DMS53 treated with DMSO at 0.1 percent for 48 hours (cell line): ENCODE measurements at regions not wholly inside any gene's neighbourhood (a gene's known extent, or its start where the extent isn't known, plus 50 kb on each side); places are given as distances from the start of the nearest gene placed in this dataset.
"Not testable (repeated sequence)": the region's sequence is repeated elsewhere in the genome, so short reads cannot be mapped to it uniquely, and the experiment has no call there.

ENCODE experiments used
- DNase-seq: peaks from one replicate; lab custom pipeline; 2025; ENCODE audit not compliant: unreplicated experiment; lab: John Stamatoyannopoulos, UW

DNA sequence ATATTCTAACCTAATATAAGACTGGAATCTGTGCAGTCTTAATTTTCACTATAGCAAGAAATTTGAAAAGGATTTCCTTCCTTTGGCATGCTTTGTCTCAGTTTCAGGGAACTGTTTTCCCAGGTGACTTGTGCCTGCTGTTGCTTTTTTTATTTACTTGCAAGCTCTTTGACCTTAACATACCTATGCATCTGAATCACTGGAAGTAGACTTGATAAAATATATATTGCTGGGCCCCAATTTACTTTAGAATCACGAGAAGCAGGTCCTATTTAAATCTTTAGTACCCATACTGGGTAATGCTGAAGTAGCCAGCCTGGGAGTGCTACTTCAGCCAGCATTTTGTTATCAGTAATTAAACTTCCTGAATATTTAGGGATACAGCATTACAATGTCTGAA is 257.9 kb upstream of the ALCAM start:
- DNase-seq, result no peak

DNA sequence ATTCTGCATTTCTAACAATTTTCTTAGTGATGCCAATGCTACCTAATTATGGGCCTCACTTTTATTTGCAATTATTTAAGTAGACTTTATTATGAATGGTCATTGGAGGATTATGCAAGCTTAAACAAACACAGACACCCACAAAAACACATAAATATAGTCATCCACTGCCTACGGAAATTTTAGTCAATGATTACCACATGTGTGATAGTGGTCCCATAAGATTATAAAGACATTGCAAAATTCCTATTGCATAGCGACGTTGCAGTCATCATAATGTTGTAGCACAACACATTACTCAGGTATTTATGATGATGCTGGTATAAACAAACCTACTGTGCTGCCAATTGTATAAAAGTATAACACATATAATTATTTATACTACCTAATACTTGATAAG is 247.8 kb upstream of the ALCAM start:
- no peak for DNase-seq

DNA sequence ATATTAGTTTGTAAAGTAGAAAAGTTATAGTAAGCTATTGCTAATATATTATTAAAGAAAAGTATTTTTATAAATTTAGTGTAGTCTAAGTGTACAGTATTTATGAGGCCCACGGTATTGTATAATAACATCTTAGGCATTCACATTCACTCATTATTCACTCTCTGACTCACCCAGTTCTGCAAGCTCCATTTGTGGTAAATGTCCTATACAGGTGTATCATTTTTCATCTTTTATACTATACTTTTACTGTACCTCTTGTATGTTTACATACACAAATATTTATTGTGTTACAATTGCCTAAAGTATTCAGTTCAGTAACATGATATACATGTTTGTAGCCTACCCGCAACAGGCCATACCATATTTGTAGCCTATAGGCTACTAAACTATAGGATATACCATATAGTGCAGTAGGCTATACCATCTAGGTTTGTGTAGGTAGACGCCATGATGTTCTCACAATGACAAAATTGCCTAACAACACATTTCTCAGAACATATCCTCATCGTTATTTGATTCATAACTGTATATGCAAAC is 246.8 kb upstream of the ALCAM start:
- DNase-seq, result no peak

DNA sequence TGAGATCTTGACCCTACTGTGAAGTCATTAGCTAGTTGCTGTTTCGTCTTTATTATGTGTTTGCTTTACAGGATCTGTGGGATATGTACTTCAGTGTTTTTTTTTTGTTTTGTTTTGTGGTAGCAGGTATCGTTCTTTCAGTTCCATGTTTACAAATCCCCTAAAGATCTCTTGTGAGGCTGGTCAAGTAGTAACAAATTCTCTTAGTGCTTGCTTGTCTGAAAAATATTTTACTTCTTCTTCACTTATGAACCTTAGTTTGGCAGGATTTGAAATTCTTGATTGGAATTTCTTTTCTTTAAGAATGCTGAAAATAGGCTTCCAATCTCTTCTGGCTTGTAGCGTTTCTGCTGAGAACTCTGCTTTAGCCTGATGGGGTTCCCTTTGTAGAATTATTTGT is 235.8 kb upstream of the ALCAM start:
- DNase-seq, result no peak

DNA sequence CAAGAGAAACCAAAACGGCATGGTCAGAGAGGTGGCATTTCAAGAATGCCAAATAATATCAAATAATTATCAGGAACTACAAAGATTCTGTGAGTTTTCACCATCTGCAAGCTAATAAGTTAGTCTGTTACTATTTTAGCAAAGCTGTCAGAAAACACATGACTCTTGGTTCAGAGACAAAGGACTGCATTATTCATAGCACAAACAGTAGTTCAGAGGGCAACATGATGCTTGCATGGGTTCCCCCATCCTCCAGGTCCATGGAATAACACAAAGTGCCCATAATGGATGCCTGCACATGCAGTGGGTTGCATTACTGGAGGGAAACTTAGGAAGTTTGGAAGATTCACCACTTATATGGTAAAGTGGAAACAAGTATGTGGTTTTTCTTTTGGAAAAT is 228.8 kb upstream of the ALCAM start:
- no peak for DNase-seq

DNA sequence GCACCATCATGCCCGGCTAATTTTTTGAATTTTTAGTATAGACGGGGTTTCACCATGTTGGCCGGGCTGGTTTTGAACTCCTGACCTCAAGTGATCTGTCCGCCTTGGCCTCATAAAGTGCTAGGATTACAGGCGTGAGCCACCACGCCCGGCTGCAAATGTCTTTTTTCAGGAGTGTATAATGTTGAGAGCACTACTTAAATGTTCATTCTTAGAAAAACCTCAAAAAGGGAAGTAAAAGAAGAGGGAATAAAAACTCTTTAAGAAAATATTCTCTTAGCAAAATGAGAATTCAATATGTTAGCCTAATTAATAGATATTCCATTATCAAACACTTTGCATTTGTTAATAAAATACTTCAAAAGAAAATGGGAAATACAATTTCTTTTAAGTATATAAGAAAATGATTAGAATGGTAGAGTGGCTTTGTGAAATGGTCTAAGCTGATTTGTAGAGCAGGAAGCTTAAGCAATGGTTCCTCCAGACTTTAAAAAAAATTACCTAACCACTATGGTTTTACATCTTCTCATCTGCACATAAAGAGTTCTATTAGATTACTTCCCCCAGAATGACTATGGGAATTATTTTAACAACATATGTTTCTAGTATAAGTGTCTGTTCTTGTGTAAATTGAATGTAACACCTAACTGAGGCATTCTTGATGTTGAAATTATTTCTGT is 226.7 kb upstream of the ALCAM start:
- no peak for DNase-seq

DNA sequence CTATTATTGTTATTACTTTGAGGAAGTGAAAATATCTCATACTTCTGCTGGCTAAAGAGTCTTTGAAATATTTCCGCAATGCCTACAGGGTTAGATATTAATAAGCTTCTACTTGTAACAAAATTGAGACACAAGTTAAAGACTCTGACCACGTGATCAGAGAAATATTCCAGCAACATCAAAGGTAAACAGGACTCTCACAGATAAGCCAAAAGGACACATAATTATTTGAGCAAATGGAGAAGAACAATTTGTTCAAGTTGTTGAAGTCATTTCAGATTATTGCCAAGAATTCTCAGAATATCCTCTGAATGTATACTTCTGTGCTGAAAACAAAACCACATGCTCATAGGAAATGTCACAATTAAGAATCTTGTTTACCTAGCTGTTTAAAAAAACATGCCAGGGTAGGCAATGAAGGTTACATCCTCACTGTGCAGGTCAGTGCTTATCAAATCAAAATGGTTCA is 225.8 kb upstream of the ALCAM start:
- no peak for DNase-seq

DNA sequence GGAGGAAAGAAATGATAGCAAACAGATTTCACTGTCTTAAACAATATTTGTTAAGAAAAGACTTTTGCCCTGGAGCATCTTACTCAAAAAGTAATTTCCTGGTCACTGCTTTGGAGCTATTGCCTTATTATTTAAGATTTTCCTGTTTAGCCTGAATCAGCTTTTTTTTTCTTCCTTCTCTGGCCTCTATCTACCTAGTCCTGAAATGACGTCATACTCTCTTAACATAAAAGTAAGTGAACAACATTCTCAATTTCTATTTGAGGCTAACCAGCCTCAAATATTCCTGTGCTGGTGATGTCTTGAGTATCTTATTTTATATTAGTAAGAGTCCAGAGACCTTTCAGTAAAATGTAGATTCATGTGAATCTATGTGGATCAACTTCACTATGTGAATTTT is 221.9 kb upstream of the ALCAM start:
- DNase-seq, result no peak

DNA sequence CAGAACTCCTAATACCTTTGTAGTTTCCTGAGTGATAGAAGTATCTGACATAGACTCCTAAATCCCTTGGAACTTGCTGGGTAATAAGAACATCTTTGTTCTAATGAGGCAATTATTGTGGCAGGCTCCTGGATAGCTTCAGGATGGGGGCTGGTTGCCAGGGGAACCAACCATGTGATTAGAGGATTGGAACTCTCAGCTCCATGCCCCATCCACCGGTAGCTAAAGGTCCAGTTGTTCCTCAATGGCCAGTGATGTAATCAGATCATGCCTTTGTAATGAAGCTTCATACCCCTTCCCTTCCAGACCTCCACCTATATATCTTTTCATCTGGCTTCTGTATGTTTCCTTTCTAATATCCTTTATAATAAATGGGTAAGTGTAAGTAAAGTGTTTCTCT is 221.2 kb upstream of the ALCAM start:
- DNase-seq, result no peak

DNA sequence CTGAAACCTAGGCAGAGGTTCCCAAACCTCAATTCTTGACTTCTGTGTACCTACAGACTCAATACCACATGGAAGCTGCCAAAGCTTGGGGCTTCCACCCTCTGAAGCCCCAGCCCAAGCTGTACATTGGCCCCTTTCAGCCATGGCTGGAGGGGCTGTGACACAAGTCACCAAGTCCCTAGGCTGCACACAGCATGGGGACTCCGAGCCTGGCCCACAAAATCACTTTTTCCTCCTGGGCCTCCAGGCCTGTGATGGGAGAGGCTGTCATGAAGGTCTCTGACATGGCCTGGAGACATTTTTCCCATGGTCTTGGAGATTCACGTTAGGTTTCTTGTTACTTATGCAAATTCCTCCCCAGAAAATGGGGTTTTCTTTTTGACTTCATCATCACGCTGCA is 217.5 kb upstream of the ALCAM start:
- DNase-seq, result not testable (repeated sequence)

DNA sequence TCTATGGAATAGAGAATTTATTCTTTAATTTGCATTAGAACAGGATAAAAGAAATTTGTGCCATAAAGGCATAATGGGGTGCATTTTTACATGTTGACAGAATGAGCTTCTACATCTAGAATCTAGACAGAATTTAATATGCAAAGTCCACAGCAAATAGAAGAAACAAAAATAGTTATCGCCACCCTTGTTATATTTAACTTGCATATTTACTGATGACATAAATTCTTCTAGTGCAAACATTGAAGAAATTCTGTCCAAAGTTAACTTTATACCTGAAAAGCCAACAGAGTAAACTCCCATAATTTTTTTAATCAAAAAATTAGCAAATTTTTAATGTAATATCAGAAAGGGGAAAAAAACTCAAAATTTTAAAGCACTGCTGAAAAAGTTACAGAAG is 213.7 kb upstream of the ALCAM start:
- DNase-seq, result no peak

DNA sequence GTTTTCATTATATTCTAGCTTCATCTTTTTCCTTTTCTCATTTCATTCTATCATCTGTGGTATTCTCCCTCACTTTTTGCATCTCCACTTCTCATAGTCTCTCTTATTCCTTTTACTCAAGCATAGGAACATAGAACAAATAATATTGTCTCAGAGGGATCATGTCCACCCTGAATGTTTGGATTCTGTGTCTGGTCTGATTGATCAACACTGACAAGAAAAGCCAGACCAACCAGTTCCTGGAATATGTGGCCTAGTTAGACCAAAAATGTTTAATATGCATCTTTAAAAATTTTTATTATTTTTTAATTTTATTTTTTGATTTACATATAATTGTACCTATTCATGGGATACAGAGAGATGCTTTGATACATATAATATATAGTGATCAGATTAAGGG is 212.0 kb upstream of the ALCAM start:
- DNase-seq, result no peak

DNA sequence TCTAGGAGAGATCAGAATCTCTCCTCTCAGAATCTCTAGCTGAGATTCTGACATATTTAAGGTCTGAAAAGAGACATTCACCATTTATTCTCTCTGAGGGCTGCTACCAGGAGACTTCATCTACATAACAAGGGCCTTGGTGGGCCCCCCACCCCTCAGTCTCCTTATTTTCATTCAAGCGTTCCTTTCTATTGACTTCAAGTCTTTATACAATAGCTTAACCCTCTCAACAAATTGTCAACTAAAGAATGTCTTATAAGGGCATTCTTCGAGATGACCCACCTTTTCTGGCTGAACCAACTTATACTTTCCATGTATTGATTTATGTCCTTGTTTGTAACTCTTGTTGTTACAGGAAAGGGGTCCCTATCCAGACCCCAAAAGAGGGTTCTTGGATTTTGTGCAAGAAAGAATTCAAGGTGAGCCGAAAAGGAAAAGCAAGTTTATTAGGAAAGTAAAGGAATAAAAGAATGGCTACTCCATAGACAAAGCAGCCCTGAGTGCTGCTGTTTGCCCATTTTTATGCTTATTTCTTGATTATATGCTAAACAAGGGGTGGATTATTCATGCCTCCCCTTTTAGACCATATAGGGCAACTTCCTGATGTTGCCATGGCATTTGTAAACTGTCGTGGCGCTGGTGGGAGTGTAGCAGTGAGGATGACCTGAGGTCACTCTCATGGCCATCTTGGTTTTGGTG is 209.5 kb upstream of the ALCAM start:
- DNase-seq, result no peak

DNA sequence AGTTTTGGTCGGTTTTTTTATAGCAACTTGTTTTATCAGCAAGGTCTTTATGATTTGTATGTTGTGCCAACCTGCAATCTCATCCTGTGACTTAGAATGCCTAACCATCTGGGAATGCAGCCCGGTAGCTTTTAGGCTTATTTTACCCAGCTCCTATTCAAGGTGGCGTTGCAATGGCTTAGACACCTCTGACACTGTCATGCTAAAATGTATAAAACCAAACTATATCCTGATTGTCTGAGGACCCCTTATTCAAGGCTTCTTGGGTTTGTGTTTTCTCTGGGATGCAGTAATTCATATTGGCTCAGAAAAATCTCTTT is 209.0 kb upstream of the ALCAM start:
- no peak for DNase-seq

DNA sequence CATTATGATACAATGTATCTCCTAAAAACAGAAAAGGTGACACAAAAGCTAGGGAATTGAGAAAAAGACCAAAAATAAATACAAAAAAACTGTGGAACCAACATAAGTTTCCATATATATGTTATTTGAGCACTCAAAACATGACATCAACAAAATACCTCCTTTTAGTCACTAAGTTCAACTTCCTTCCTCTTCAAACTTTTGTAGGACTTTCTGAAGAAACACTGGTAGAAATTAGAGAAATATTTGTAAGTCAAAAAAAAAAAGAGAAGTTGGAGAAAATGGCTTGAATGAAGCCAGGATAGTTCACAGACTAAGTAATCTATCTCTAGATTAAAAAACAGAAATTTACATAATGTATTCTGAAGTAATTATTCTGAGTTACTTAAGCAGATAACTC is 208.4 kb upstream of the ALCAM start:
- DNase-seq, result no peak

DNA sequence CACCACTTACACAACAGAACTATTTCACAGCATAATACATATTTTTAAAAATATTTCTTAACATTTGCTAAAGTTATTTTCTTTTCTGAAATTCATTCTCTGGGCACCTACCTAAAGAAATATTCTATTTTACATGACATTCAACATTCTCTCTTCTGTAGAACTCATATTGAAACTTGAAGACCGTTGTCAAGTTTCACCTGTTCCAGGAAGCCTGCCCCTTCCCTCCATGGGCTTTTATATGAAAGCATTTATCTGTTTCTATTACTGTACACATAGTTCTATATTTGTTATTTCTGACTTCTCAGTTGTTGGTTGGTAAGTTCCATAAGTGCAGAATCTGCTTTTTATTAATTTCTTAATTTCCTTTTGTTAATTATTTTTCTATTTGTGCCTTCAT is 204.3 kb upstream of the ALCAM start:
- no peak for DNase-seq

DNA sequence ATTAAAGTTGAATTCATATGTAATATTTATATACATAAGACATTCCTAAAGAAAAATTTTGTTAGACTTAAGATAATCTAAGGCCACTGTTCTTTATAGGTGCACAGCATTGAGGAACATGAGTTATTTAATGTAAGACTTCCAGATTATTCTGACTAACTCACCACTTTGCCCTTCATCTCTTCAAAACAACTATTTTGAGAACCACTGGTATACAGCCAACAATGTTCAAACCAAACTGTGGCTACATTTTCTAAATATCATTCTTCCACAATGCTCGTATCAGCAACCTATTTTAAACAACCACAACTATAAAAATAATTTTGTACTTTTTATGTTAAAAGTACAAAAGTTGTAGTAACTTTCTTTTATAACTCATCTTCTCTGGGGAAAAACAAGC is 199.8 kb upstream of the ALCAM start:
- DNase-seq, result no peak

DNA sequence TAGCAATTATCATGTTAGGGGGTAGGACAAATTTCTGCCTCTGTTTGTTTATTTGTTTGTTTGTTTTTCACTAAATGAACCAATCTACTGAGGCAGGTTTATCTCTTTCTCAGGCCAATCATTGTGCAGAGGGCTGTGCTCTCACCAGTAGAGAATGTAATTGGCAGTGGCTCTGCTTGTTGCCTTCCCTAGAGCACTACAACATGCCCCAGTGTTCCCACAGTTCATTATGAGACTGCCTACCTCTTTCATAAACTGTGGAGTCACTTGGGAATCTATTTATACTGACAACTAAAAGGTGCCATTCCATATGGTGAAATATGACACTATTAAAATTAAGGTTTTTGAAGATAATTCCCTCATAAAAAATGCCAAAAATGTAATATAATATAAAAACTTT is 196.3 kb upstream of the ALCAM start:
- no peak for DNase-seq

DNA sequence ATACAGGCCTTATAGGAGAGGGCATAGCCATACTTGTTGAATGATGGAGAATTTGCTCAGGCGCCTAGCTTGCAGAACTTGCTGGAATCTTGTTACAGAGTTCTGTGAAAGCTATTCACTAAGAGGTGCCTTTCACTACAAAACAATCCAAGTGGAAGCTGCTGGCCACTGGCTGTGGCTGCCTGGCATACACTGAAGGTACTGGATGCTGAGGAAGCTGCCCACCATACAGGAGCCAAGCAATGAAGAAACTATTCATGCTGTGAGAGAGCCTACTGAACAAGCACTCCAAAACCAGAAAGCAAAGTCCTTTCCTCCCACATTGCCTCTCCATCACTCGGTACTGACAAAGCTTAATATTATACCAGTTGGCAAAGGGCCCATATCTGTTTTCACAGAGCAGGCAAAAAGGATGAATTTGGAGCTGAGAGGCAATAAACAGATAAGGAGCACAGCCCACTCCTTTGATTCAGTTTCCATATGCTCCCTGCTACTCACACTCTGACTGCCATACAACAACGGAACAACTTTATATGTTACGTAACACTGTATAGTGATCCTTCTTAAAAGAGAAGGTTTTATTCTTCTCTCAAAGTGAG is 192.6 kb upstream of the ALCAM start:
- DNase-seq, result no peak

DNA sequence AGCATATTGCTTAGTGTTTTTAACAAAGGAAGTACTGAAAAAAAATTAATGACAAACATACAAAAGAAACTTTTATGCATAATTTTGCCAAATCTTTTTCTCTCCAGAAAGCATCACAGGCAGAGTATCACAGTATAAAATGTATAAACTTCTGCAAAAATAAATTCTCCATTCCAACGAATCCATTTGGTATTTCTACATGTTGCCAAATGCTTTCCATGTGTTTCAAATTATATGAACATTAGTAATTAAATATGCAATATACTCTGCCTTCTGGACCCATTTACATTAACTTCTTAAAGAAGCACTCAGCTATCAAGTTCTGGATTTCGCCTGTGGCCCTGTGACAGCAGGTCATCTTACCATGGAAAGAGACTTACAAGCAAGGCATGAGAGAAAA is 189.1 kb upstream of the ALCAM start:
- DNase-seq, result no peak

DNA sequence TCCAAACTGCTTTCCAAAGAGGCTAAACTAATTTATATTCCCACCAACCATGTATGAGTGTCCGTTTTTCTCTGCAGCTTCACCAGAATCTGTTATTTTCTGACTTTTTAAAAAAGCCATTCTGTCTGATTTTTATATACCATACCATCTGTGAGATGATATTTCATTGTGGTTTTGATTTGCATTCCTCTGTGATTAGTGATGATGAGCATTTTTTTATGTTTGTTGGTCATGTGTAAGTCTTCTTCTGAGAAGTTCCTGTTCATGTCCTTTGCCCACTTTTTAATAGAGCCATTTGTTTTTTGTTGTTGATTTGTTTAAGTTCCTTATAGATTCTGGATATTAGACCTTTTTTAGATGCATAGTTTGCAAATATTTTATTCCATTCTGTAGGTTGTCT is 179.4 kb upstream of the ALCAM start:
- no peak for DNase-seq

DNA sequence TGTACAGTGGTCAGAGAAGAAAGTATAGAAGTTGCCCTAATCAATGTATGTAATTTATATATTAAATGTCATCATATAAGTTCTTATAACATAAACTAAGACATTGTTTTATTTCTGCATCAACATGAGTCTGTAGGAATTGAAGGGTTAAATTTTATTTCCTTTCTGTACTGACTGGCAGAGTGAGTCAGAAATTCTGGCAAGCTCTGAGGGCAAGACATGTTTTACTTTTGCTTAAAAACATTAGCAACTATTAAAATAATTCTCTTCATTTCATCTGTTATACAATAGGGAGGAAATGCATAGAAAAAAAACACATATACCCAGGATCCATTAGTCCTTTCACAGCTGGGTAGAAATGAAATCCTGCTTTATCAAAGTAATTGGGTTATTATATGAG is 171.4 kb upstream of the ALCAM start:
- DNase-seq, result no peak
